C4-2B (cell line): ENCODE measurements at regions not wholly inside any gene's neighbourhood (a gene's known extent, or its start where the extent isn't known, plus 50 kb on each side); places are given as distances from the start of the nearest gene placed in this dataset.

ENCODE experiments used
- CTCF ChIP-seq: fragments of 450-650 bp; conservative IDR thresholded peaks from 2 replicates; pipeline ENCODE4 v1.5.1; 2017; ENCODE audit warnings: mild to moderate bottlenecking
- ZFX ChIP-seq: fragments of 450-650 bp; IDR thresholded peaks from 2 replicates; pipeline ENCODE4 v1.6.1; 2017

DNA sequence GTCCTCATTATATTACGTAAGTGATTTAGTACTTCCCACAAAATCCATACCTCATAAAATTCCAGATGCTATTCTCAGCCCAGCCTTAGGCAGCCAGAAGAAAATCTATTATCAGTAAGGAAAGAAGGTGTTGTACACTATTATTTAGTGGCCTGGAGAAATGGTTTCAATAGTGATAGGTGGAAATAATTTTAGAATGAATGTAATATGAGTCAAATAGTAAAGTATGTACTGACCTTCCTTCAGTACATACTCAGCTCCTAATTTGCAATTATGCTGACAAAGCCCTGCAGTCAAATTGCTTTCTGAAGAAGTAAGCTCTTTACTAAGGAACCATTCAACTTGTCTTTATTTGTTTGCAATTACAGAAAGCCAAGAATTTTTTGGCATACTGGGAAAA lies 409.2 kb downstream of the HTR1A start:
- no peak for TF ChIP-seq CTCF
- no peak for TF ChIP-seq ZFX
